GM12878 (cell line): ENCODE measurements at regions not wholly inside any gene's neighbourhood (a gene's known extent, or its start where the extent isn't known, plus 50 kb on each side); places are given as distances from the start of the nearest gene placed in this dataset.

Experiments
- ATAC-seq: fragments of 200-7000 bp; cut with Tn5 transposase; 3 replicates; pipeline ENCODE4 v1.9.1; 2020; ENCODE audit warnings: mild to moderate bottlenecking, moderate library complexity
- BruUV-seq: library from RNA; stranded (reverse); fragments of 400-500 nt; replicated peaks from 2 replicates; lab custom pipeline; 2021; lab: Mats Ljungman, UMichigan
- CTCF ChIA-PET: fragments of 300-600 bp; sonication (Branson Sonifier 250); formaldehyde crosslinking; extraction: SDS; loops from one replicate; lab custom pipeline; 2021; ENCODE audit warnings: inconsistent platforms; lab: Yijun Ruan, JAX
- POLR2A ChIA-PET: fragments of 350-600 bp; formaldehyde crosslinking; extraction: SDS; loops from one replicate; lab custom pipeline; 2021; ENCODE audit warnings: inconsistent platforms; lab: Charles Lee
- RAD21 ChIA-PET: fragments of 300-600 bp; sonication (Branson Sonifier 250); formaldehyde crosslinking; loops from one replicate; lab custom pipeline; 2023; ENCODE audit warnings: antibody characterized with exemption; ENCODE audit not compliant: unreplicated experiment; lab: Charles Lee
- SMC1A ChIA-PET: fragments of 300-600 bp; sonication (Branson Sonifier 250); formaldehyde crosslinking; loops from one replicate; lab custom pipeline; 2023; ENCODE audit not compliant: unreplicated experiment, uncharacterized antibody; lab: Charles Lee
- DNase-seq: peaks from one replicate; pipeline ENCODE4 v3.0.0-alpha.2; 2011; ENCODE audit warnings: low read depth, low spot score
- FAIRE-seq: peaks from 3 replicates; lab custom pipeline; 2011; peaks lifted over from hg19 to GRCh38; lab: Jason Lieb, UNC
- H2AFZ ChIP-seq: 2 replicates; pipeline ENCODE4 v1.6.0; 2011; ENCODE audit warnings: low read depth, low read length, control low read depth; ENCODE audit not compliant: control insufficient read depth
- H3K27ac ChIP-seq: 2 replicates; pipeline ENCODE4 v1.5.1; 2011; ENCODE audit warnings: control low read depth; ENCODE audit not compliant: control insufficient read depth, insufficient read depth
- H3K27me3 ChIP-seq, 2 experiments: replicated peaks in 1 of 2; 2 replicates each; pipeline versions ENCODE4 v1.6.0 to v1.6.1; 2011; ENCODE audit warnings: low read length in 1 of 2; ENCODE audit not compliant: control insufficient read depth in 2 of 2, insufficient read depth in 2 of 2
- H3K36me3 ChIP-seq, 2 experiments: 2 replicates each; pipeline ENCODE4 v1.5.1; 2011; ENCODE audit warnings: low read length in 1 of 2; ENCODE audit not compliant: control insufficient read depth in 2 of 2, insufficient read depth in 2 of 2
- H3K4me1 ChIP-seq: 2 replicates; pipeline ENCODE4 v1.6.1; 2011; ENCODE audit warnings: mild to moderate bottlenecking, low read length, moderate library complexity, mixed read lengths; ENCODE audit not compliant: control insufficient read depth, insufficient read depth
- H3K4me2 ChIP-seq: 2 replicates; pipeline ENCODE4 v1.6.0; 2011; ENCODE audit warnings: control low read depth; ENCODE audit not compliant: control insufficient read depth, insufficient read depth
- H3K4me3 ChIP-seq: fragments of 200-600 bp; sonication (generic); 2 replicates; pipeline ENCODE4 v1.5.1; 2016
- H3K79me2 ChIP-seq: 2 replicates; pipeline ENCODE4 v1.6.0; 2011; ENCODE audit warnings: low read length; ENCODE audit not compliant: control insufficient read depth, insufficient read depth
- H3K9ac ChIP-seq: 2 replicates; pipeline ENCODE4 v1.8.0; 2011; ENCODE audit warnings: low read length, control low read depth, mixed read lengths; ENCODE audit not compliant: control insufficient read depth, insufficient read depth
- H3K9me3 ChIP-seq: replicated peaks from 3 replicates; pipeline ENCODE4 v1.5.1; 2011; ENCODE audit warnings: mild to moderate bottlenecking, low read length; ENCODE audit not compliant: control insufficient read depth, insufficient read depth
- H4K20me1 ChIP-seq: 2 replicates; pipeline ENCODE4 v1.6.0; 2011; ENCODE audit not compliant: control insufficient read depth, insufficient read depth
- ASH2L ChIP-seq: fragments of 300-600, 200-600 bp; sonication (generic); IDR thresholded peaks from 2 replicates; pipeline ENCODE4 v1.6.1; 2017; ENCODE audit warnings: low read depth, mild to moderate bottlenecking, borderline replicate concordance
- ATF3 ChIP-seq: IDR thresholded peaks from 2 replicates; pipeline ENCODE4 v1.6.1; 2011; ENCODE audit warnings: low read depth, mild to moderate bottlenecking, low read length, moderate library complexity, borderline replicate concordance; ENCODE audit errors: extremely low read depth
- CHD4 ChIP-seq: fragments of 200-600 bp; sonication (generic); IDR thresholded peaks from 2 replicates; pipeline ENCODE4 v1.6.1; 2016; ENCODE audit warnings: mild to moderate bottlenecking
- CREM ChIP-seq: IDR thresholded peaks from 2 replicates; pipeline ENCODE4 v1.6.1; 2014; ENCODE audit warnings: antibody characterized with exemption, low read depth
- E2F4 ChIP-seq: IDR thresholded peaks from 2 replicates; pipeline ENCODE4 v1.6.1; 2012; ENCODE audit warnings: low read depth, low read length, improper control_type of control experiment
- EGR1 ChIP-seq, 2 experiments: IDR thresholded peaks; 1 replicate in 1 of 2; 2 replicates in 1 of 2; pipeline ENCODE4 v1.6.1; 2011 to 2012; ENCODE audit warnings: low read depth in 2 of 2, low read length in 2 of 2, borderline replicate concordance in 1 of 2, mild to moderate bottlenecking in 1 of 2, moderate library complexity in 1 of 2
- GATAD2B ChIP-seq: fragments of 450-650 bp; conservative IDR thresholded peaks from 2 replicates; pipeline ENCODE4 v1.6.1; 2017; ENCODE audit warnings: low read depth, mild to moderate bottlenecking, moderate library complexity
- HDGF ChIP-seq: fragments of 450-650 bp; IDR thresholded peaks from 2 replicates; pipeline ENCODE4 v1.6.1; 2016; ENCODE audit warnings: antibody characterized with exemption
- HSF1 ChIP-seq: fragments of 150-350 bp; IDR thresholded peaks from 2 replicates; pipeline ENCODE4 v1.6.1; 2014; ENCODE audit warnings: mild to moderate bottlenecking, low read depth, low read length
- IKZF2 ChIP-seq, 2 experiments: fragments of 450-650 bp; IDR thresholded peaks; 2 replicates each; pipeline ENCODE4 v1.6.1; 2017; ENCODE audit warnings: mild to moderate bottlenecking in 2 of 2, moderate library complexity in 2 of 2
- KAT2A ChIP-seq: conservative IDR thresholded peaks from 2 replicates; pipeline ENCODE4 v1.6.1; 2011; ENCODE audit warnings: low read depth, low read length; ENCODE audit not compliant: control insufficient read depth
- KDM1A ChIP-seq: fragments of 200-600 bp; sonication (generic); IDR thresholded peaks from 2 replicates; pipeline ENCODE4 v1.6.1; 2016; ENCODE audit warnings: borderline replicate concordance
- NFYA ChIP-seq: IDR thresholded peaks from 2 replicates; pipeline ENCODE4 v1.6.1; 2011; ENCODE audit warnings: low read depth, mild to moderate bottlenecking, low read length, improper control_type of control experiment, borderline replicate concordance
- POLR2AphosphoS2 ChIP-seq: IDR thresholded peaks from 2 replicates; pipeline ENCODE4 v1.6.1; 2011; ENCODE audit warnings: low read depth, mild to moderate bottlenecking, low read length, improper control_type of control experiment, moderate library complexity
- RB1 ChIP-seq: fragments of 450-650 bp; formaldehyde crosslinking; IDR thresholded peaks from 2 replicates; pipeline ENCODE4 v1.6.1; 2017; ENCODE audit warnings: mild to moderate bottlenecking, borderline replicate concordance
- SMARCA5 ChIP-seq: fragments of 450-650 bp; IDR thresholded peaks from 2 replicates; pipeline ENCODE4 v1.6.1; 2017; ENCODE audit warnings: mild to moderate bottlenecking
- STAT3 ChIP-seq: IDR thresholded peaks from 2 replicates; pipeline ENCODE4 v1.6.1; 2011; ENCODE audit warnings: low read depth, low read length, improper control_type of control experiment
- TAF1 ChIP-seq: IDR thresholded peaks from 2 replicates; pipeline ENCODE4 v1.6.1; 2011; ENCODE audit warnings: mild to moderate bottlenecking, low read depth, low read length, borderline replicate concordance
- TARDBP ChIP-seq: IDR thresholded peaks from 2 replicates; pipeline ENCODE4 v1.6.1; 2016; ENCODE audit warnings: borderline replicate concordance
- ZBED1 ChIP-seq: IDR thresholded peaks from 2 replicates; pipeline ENCODE4 v1.6.1; 2016; ENCODE audit warnings: borderline replicate concordance
- ZSCAN29 ChIP-seq: fragments of 450-650 bp; IDR thresholded peaks from 2 replicates; pipeline ENCODE4 v1.6.1; 2017; ENCODE audit warnings: mild to moderate bottlenecking, moderate library complexity
- WGBS: methylation state at CpG from one replicate; pipeline ENCODE4 v1.1.6; 2016; ENCODE audit warnings: low lambda C conversion rate; ENCODE audit not compliant: insufficient replicate concordance, insufficient coverage; ENCODE audit errors: missing lambda C conversion rate; 5-methylcytosine and 5-hydroxymethylcytosine counted together
- in situ Hi-C: fragments of 300-500 bp; cut with MboI; formaldehyde crosslinking; loops from 9 replicates; pipeline ENCODE4 v1.14.3; 2018; ENCODE audit warnings: mixed read lengths
- intact Hi-C: fragments of 100-400 bp; cut with micrococcal nuclease; formaldehyde crosslinking; loops from one replicate; pipeline ENCODE4 v1.14.2; 2022; ENCODE audit not compliant: unreplicated experiment

GRCh38 chr5:103347716-103348423 is 89.3 kb downstream of the MACIR start (continued):
- no peak for TF ChIP-seq ZSCAN29
- TF ChIP-seq CREM: no peak
- TF ChIP-seq TARDBP: no peak
- no peak for TF ChIP-seq KAT2A
- TF ChIP-seq E2F4: no peak
- no peak for TF ChIP-seq ASH2L
- TF ChIP-seq HDGF: no peak

- FAIRE-seq (no peak), ATAC-seq (peak; percentile 49), DNase-seq (no peak)
- in situ Hi-C loops: no loop called here
- H4K20me1 ChIP-seq: no peaks in the 10 kb centered on the region
- no peaks in the 10 kb centered on the region for H3K36me3 ChIP-seq
- H3K9ac ChIP-seq: no peak overlapping the region
- no peaks in the 10 kb centered on the region for H3K79me2 ChIP-seq
- ChIA-PET RAD21 (interaction anchor here (0.9 kb wide), 1 partner anchor 84 kb away, joined by 3 read pairs; no protein-coding TSS in a partner anchor), CTCF (interaction anchor here (1.7 to 1.9 kb wide), 2 partner anchors 9 to 90 kb away, joined by 4 to 8 read pairs; no protein-coding TSS in a partner anchor), POLR2A (no interaction called here), SMC1A (interaction anchor here (0.7 to 2.5 kb wide), 3 partner anchors 12 to 924 kb away, joined by 3 to 10 read pairs (median 3); no protein-coding TSS in a partner anchor)
- H3K4me1 ChIP-seq: peaks cover 17% of the 10 kb centered on the region
- H3K27me3 ChIP-seq: no peaks in the 10 kb centered on the region
- H3K9me3 ChIP-seq: peaks cover 8% of the 10 kb centered on the region; the same call in 2 of the 3 replicates
- no peak overlapping the region for H3K4me2 ChIP-seq
- no peak for TF ChIP-seq KDM1A
- TF ChIP-seq TAF1: no peak
- no peak for TF ChIP-seq RB1
- TF ChIP-seq ATF3: no peak
- no peak for TF ChIP-seq IKZF2 (IDR thresholded peaks at IDR 0.05)
- no peak for TF ChIP-seq STAT3
- TF ChIP-seq CHD4: no peak
- TF ChIP-seq SMARCA5: no peak
- no peak for TF ChIP-seq POLR2AphosphoS2
- TF ChIP-seq HSF1: no peak
- TF ChIP-seq NFYA: no peak
- TF ChIP-seq ZBED1: no peak
- no peak for TF ChIP-seq EGR1 (IDR thresholded peaks at IDR 0.05; ENCODE audit: borderline replicate concordance in 1 of 2, low read depth in 2 of 2, low read length in 2 of 2)
- no peak for TF ChIP-seq GATAD2B
- H2AFZ ChIP-seq: no peak overlapping the region
- no TSS peak for BruUV-seq
- intact Hi-C loops: no loop called here
- WGBS: 63% methylated on average over 11 of the region's 11 CpGs
- H3K4me3 ChIP-seq: no peak overlapping the region
- no peak overlapping the region for H3K27ac ChIP-seq
These were observed 87.7 kb downstream of the MACIR start for GRCh38 chr5:103346162-103346748.
